H1 (cell line): ENCODE measurements at regions not wholly inside any gene's neighbourhood (a gene's known extent, or its start where the extent isn't known, plus 50 kb on each side); places are given as distances from the start of the nearest gene placed in this dataset.

ENCODE experiments used
- CTCF ChIA-PET: fragments of 300-600 bp; sonication (Branson Sonifier 250); formaldehyde crosslinking; loops from one replicate; lab custom pipeline; 2021; ENCODE audit not compliant: partially characterized antibody; lab: Charles Lee
- POLR2A ChIA-PET: fragments of 300-600 bp; sonication (Branson Sonifier 250); formaldehyde crosslinking; loops from one replicate; lab custom pipeline; 2021; ENCODE audit warnings: inconsistent platforms; ENCODE audit not compliant: partially characterized antibody; lab: Charles Lee
- DNase-seq, 2 experiments: peaks; one replicate each; pipeline versions ENCODE4 v3.0.0 to v3.0.0-alpha.2; 2010 to 2022; ENCODE audit warnings: low spot score in 2 of 2, low read depth in 1 of 2, mixed read lengths in 1 of 2
- FAIRE-seq: peaks from 2 replicates; lab custom pipeline; 2011; peaks lifted over from hg19 to GRCh38; lab: Jason Lieb, UNC
- H2AFZ ChIP-seq: 2 replicates; pipeline ENCODE4 v1.8.1; 2012; ENCODE audit warnings: low read length, inconsistent platforms
- H2AK5ac ChIP-seq: 2 replicates; pipeline ENCODE4 v1.6.1; 2013; ENCODE audit warnings: low read depth, low read length
- H2BK120ac ChIP-seq: replicated peaks from 2 replicates; pipeline ENCODE3; 2013; ENCODE audit warnings: low read depth, low read length, inconsistent platforms
- H2BK12ac ChIP-seq: 2 replicates; pipeline ENCODE4 v1.6.1; 2013; ENCODE audit warnings: low read depth, low read length
- H2BK15ac ChIP-seq: 2 replicates; pipeline ENCODE4 v1.6.1; 2013; ENCODE audit warnings: low read length
- H2BK20ac ChIP-seq: 2 replicates; pipeline ENCODE4 v1.6.1; 2013; ENCODE audit warnings: low read length
- H2BK5ac ChIP-seq: 2 replicates; pipeline ENCODE4 v1.6.1; 2013; ENCODE audit warnings: low read depth, low read length
- H3K14ac ChIP-seq: 2 replicates; pipeline ENCODE4 v1.6.1; 2013; ENCODE audit warnings: inconsistent platforms; ENCODE audit not compliant: insufficient read length
- H3K18ac ChIP-seq: 2 replicates; pipeline ENCODE4 v1.6.1; 2013; ENCODE audit warnings: low read length; ENCODE audit errors: extremely low read depth
- H3K23ac ChIP-seq: 2 replicates; pipeline ENCODE4 v1.6.1; 2013; ENCODE audit warnings: inconsistent platforms; ENCODE audit not compliant: insufficient read length
- H3K23me2 ChIP-seq: 2 replicates; pipeline ENCODE4 v1.6.1; 2013; ENCODE audit warnings: low read depth, low read length
- H3K27ac ChIP-seq: 2 replicates; pipeline ENCODE4 v1.6.1; 2011; ENCODE audit warnings: low read depth, low read length, inconsistent platforms
- H3K27me3 ChIP-seq, 4 experiments: replicated peaks in 1 of 4; 1 replicate in 1 of 4; 2 replicates in 3 of 4; pipeline versions ENCODE4 v1.6.1 to v1.8.1; 2011 to 2013; ENCODE audit warnings: low read length in 3 of 4, mild to moderate bottlenecking in 3 of 4, inconsistent platforms in 2 of 4, mixed read lengths in 2 of 4, moderate library complexity in 1 of 4; ENCODE audit not compliant: control insufficient read depth in 3 of 4, insufficient read depth in 3 of 4; ENCODE audit errors: extremely low read depth in 1 of 4
- H3K36me3 ChIP-seq, 4 experiments: 2 replicates each; pipeline versions ENCODE4 v1.6.1 to v1.8.1; 2011 to 2013; ENCODE audit warnings: mild to moderate bottlenecking in 4 of 4, low read length in 3 of 4, moderate library complexity in 2 of 4, control low read depth in 1 of 4, inconsistent platforms in 1 of 4; ENCODE audit not compliant: insufficient read depth in 4 of 4, control insufficient read depth in 2 of 4
- H3K4ac ChIP-seq: replicated peaks from 2 replicates; pipeline ENCODE3; 2013; ENCODE audit warnings: low read length, low read depth, mixed read lengths, inconsistent platforms; ENCODE audit not compliant: insufficient read length
- H3K4me1 ChIP-seq, 4 experiments: replicated peaks in 1 of 4; 1 replicate in 1 of 4; 2 replicates in 3 of 4; pipeline versions ENCODE4 v1.6.1 to v1.8.1; 2011 to 2013; ENCODE audit warnings: low read length in 3 of 4, inconsistent platforms in 2 of 4, mixed read lengths in 1 of 4; ENCODE audit not compliant: insufficient read depth in 4 of 4, control insufficient read depth in 3 of 4
- H3K4me2 ChIP-seq, 2 experiments: 2 replicates each; pipeline versions ENCODE4 v1.6.1 to v1.8.1; 2011 to 2013; ENCODE audit warnings: low read depth in 2 of 2, low read length in 2 of 2, control low read depth in 1 of 2, inconsistent platforms in 1 of 2, mild to moderate bottlenecking in 1 of 2; ENCODE audit not compliant: insufficient read depth in 1 of 2
- H3K4me3 ChIP-seq, 4 experiments: fragments of 200-600, 300-600 bp in 1 of 4; sonication (generic), shearing (Covaris generic), sonication (Bioruptor Twin) in 1 of 4; 2 replicates each; pipeline versions ENCODE4 v1.5.1 to v1.8.1; 2011 to 2016; ENCODE audit warnings: low read length in 4 of 4, low read depth in 3 of 4, control low read depth in 2 of 4, inconsistent platforms in 2 of 4, mild to moderate bottlenecking in 2 of 4, mixed read lengths in 1 of 4, moderate library complexity in 1 of 4; ENCODE audit not compliant: insufficient read depth in 2 of 4; ENCODE audit errors: extremely low read depth in 1 of 4
- H3K56ac ChIP-seq: replicated peaks from 2 replicates; pipeline ENCODE3; 2013; ENCODE audit warnings: low read depth, mild to moderate bottlenecking, mixed read lengths, low read length, inconsistent platforms; ENCODE audit not compliant: insufficient read length
- H3K79me1 ChIP-seq: 2 replicates; pipeline ENCODE4 v1.6.1; 2013; ENCODE audit warnings: low read depth, low read length, control low read depth
- H3K79me2 ChIP-seq, 2 experiments: 2 replicates each; pipeline versions ENCODE4 v1.6.1 to v1.8.1; 2012 to 2013; ENCODE audit warnings: low read length in 2 of 2, mild to moderate bottlenecking in 2 of 2, inconsistent platforms in 1 of 2; ENCODE audit not compliant: insufficient read depth in 2 of 2, control insufficient read depth in 1 of 2
- H3K9ac ChIP-seq, 4 experiments: replicated peaks in 1 of 4; 1 replicate in 1 of 4; 2 replicates in 3 of 4; pipeline versions ENCODE4 v1.6.1 to v1.8.1; 2011 to 2013; ENCODE audit warnings: low read depth in 3 of 4, low read length in 3 of 4, control low read depth in 2 of 4, mild to moderate bottlenecking in 2 of 4, moderate library complexity in 2 of 4, inconsistent platforms in 1 of 4; ENCODE audit errors: extremely low read depth in 1 of 4
- H3K9me3 ChIP-seq, 2 experiments: 2 replicates each; pipeline versions ENCODE4 v1.6.1 to v1.8.1; 2012 to 2013; ENCODE audit warnings: mild to moderate bottlenecking in 2 of 2, moderate library complexity in 2 of 2, control low read depth in 1 of 2, inconsistent platforms in 1 of 2, low read depth in 1 of 2, low read length in 1 of 2, mixed read lengths in 1 of 2; ENCODE audit not compliant: insufficient read depth in 2 of 2
- H4K20me1 ChIP-seq, 2 experiments: replicated peaks in 1 of 2; 2 replicates each; pipeline versions ENCODE3 to v1.8.1; 2011 to 2013; ENCODE audit warnings: inconsistent platforms in 2 of 2, low read length in 2 of 2, mild to moderate bottlenecking in 1 of 2; ENCODE audit not compliant: insufficient read depth in 2 of 2, control insufficient read depth in 1 of 2
- H4K5ac ChIP-seq: 2 replicates; pipeline ENCODE4 v1.6.1; 2013; ENCODE audit warnings: low read length, low read depth, mixed read lengths, inconsistent platforms; ENCODE audit not compliant: insufficient read length
- H4K8ac ChIP-seq: 2 replicates; pipeline ENCODE4 v1.8.0; 2013; ENCODE audit warnings: mild to moderate bottlenecking, moderate library complexity, low read length, inconsistent platforms; ENCODE audit not compliant: insufficient read depth; ENCODE audit errors: extremely low read depth
- H4K91ac ChIP-seq: replicated peaks from 2 replicates; pipeline ENCODE3; 2013; ENCODE audit warnings: low read length, mixed read lengths, inconsistent platforms; ENCODE audit not compliant: insufficient read length
- ATF2 ChIP-seq: IDR thresholded peaks from 2 replicates; pipeline ENCODE4 v1.6.1; 2012; ENCODE audit warnings: low read length, inconsistent platforms
- ATF3 ChIP-seq: IDR thresholded peaks from 2 replicates; pipeline ENCODE4 v1.6.1; 2011; ENCODE audit warnings: low read depth, mild to moderate bottlenecking, low read length; ENCODE audit not compliant: insufficient read depth
- BACH1 ChIP-seq: IDR thresholded peaks from 2 replicates; pipeline ENCODE4 v1.6.1; 2012; ENCODE audit warnings: low read length, improper control_type of control experiment
- CBX8 ChIP-seq: fragments of 300-800, 300-1000 bp; sonication (generic); IDR thresholded peaks from 2 replicates; pipeline ENCODE4 v1.7.1; 2016; ENCODE audit warnings: low read depth, low read length, borderline replicate concordance
- CREB1 ChIP-seq: IDR thresholded peaks from 2 replicates; pipeline ENCODE4 v1.6.1; 2012; ENCODE audit warnings: inconsistent platforms
- GABPA ChIP-seq: IDR thresholded peaks from 2 replicates; pipeline ENCODE4 v1.6.1; 2011; ENCODE audit warnings: mild to moderate bottlenecking, low read length, moderate library complexity, borderline replicate concordance; ENCODE audit not compliant: insufficient read depth
- HDAC2 ChIP-seq, 2 experiments: fragments of 300-600 bp in 1 of 2; sonication (generic) in 1 of 2; IDR thresholded peaks; 2 replicates each; pipeline ENCODE4 v1.6.1; 2011 to 2012; ENCODE audit warnings: low read depth in 2 of 2, low read length in 2 of 2, mild to moderate bottlenecking in 2 of 2, moderate library complexity in 2 of 2, borderline replicate concordance in 1 of 2, inconsistent platforms in 1 of 2
- KDM4A ChIP-seq: IDR thresholded peaks from one replicate; pipeline ENCODE4 v1.7.1; 2012; ENCODE audit warnings: low read depth, mild to moderate bottlenecking, moderate library complexity, low read length, inconsistent platforms; ENCODE audit not compliant: severe bottlenecking
- RNF2 ChIP-seq: fragments of 200-900, 300-1000 bp; sonication (generic); IDR thresholded peaks from 2 replicates; pipeline ENCODE4 v1.7.1; 2016; ENCODE audit warnings: borderline replicate concordance, low read depth, mild to moderate bottlenecking, antibody characterized with exemption, low read length; ENCODE audit not compliant: poor library complexity, severe bottlenecking; ENCODE audit errors: missing control alignments
- TAF1 ChIP-seq: IDR thresholded peaks from 2 replicates; pipeline ENCODE4 v1.6.1; 2011; ENCODE audit warnings: mild to moderate bottlenecking, low read depth, low read length
- TEAD4 ChIP-seq: IDR thresholded peaks from 2 replicates; pipeline ENCODE4 v1.6.1; 2012; ENCODE audit warnings: low read depth, low read length, inconsistent platforms, mixed read lengths

GRCh38 chr6:74369556-74369993 lies 673.6 kb downstream of the CD109 start:
- no peaks in the 10 kb centered on the region for H4K20me1 ChIP-seq
- no peak overlapping the region for H3K4me3 ChIP-seq
- H3K18ac ChIP-seq = no peak overlapping the region
- no peak overlapping the region for H2BK120ac ChIP-seq
- no peak overlapping the region for H2AFZ ChIP-seq
- ChIA-PET CTCF (interaction anchor here (0.8 to 1.6 kb wide), 2 partner anchors 10 to 620 kb away, joined by 3 to 5 read pairs; no protein-coding TSS in a partner anchor), POLR2A (no interaction called here)
- no peak overlapping the region for H3K9ac ChIP-seq
- H2BK20ac ChIP-seq = no peak overlapping the region
- H3K36me3 ChIP-seq = no peaks in the 10 kb centered on the region
- H3K79me1 ChIP-seq = no peaks in the 10 kb centered on the region
- TF ChIP-seq TAF1 = no peak
- TF ChIP-seq GABPA = no peak
- no peak for TF ChIP-seq HDAC2 (IDR thresholded peaks at IDR 0.05; ENCODE audit: borderline replicate concordance in 1 of 2, low read depth in 2 of 2, low read length in 2 of 2)
- no peak for TF ChIP-seq KDM4A
- no peak for TF ChIP-seq TEAD4
- no peak for TF ChIP-seq ATF2
- no peak for TF ChIP-seq CREB1
- TF ChIP-seq RNF2 = no peak
- TF ChIP-seq BACH1 = no peak
- TF ChIP-seq ATF3 = no peak
- no peak for TF ChIP-seq CBX8
- H3K27me3 ChIP-seq = no peaks in the 10 kb centered on the region
- DNase-seq = no peak
- H2BK15ac ChIP-seq = no peak overlapping the region
- H3K79me2 ChIP-seq = no peaks in the 10 kb centered on the region
- no peak overlapping the region for H4K91ac ChIP-seq
- no peak overlapping the region for H2BK5ac ChIP-seq
- H3K9me3 ChIP-seq = no peaks in the 10 kb centered on the region
- no peak for FAIRE-seq
- no peak overlapping the region for H4K8ac ChIP-seq
- no peak overlapping the region for H3K27ac ChIP-seq
- H3K23ac ChIP-seq = no peak overlapping the region
- no peaks in the 10 kb centered on the region for H3K4me1 ChIP-seq
- H3K56ac ChIP-seq = no peak overlapping the region
- H4K5ac ChIP-seq = no peak overlapping the region
- H3K4ac ChIP-seq = no peak overlapping the region
- no peak overlapping the region for H2BK12ac ChIP-seq
- H3K4me2 ChIP-seq = no peak overlapping the region
- H3K14ac ChIP-seq = no peak overlapping the region
- H3K23me2 ChIP-seq = no peaks in the 10 kb centered on the region
- H2AK5ac ChIP-seq = no peak overlapping the region
